Suprapubic skin (tissue), 4 donors: ENCODE measurements at regions not wholly inside any gene's neighbourhood (a gene's known extent, or its start where the extent isn't known, plus 50 kb on each side); places are given as distances from the start of the nearest gene placed in this dataset.
A peak's percentile ranks its signal among the peaks of the same experiment; 100 is the strongest.

Experiments
- DNase-seq, 2 donors: peaks; one replicate each; pipeline ENCODE4 v3.0.0-alpha.2; 2019; ENCODE audit warnings: low spot score in 2 of 2
- H3K27ac ChIP-seq: fragments of 200-600 bp; sonication (generic); one replicate; pipeline ENCODE4 v1.5.1; 2019
- H3K27me3 ChIP-seq: fragments of 200-600 bp; sonication (generic); one replicate; pipeline ENCODE4 v1.5.1; 2019
- H3K36me3 ChIP-seq: fragments of 200-600 bp; sonication (generic); one replicate; pipeline ENCODE4 v1.5.1; 2019
- H3K4me1 ChIP-seq: fragments of 200-600 bp; sonication (generic); one replicate; pipeline ENCODE4 v1.5.1; 2019
- H3K4me3 ChIP-seq: fragments of 200-600 bp; sonication (generic); one replicate; pipeline ENCODE4 v1.5.1; 2019; ENCODE audit warnings: mild to moderate bottlenecking
- H3K9me3 ChIP-seq: fragments of 200-600 bp; sonication (generic); one replicate; pipeline ENCODE4 v1.5.1; 2019
- CTCF ChIP-seq, 2 donors: fragments of 200-600 bp in 1 of 2; fragments of 450-650 bp in 1 of 2; sonication (generic) in 1 of 2; IDR thresholded peaks; one replicate each; pipeline ENCODE4 v1.5.1; 2016 to 2019; ENCODE audit warnings: antibody characterized with exemption in 2 of 2, mild to moderate bottlenecking in 1 of 2, moderate library complexity in 1 of 2
- EP300 ChIP-seq: sonication (generic); formaldehyde crosslinking; IDR thresholded peaks from one replicate; pipeline ENCODE4 v1.6.1; 2017; ENCODE audit warnings: antibody characterized with exemption
- POLR2A ChIP-seq, 2 donors: fragments of 450-650 bp; IDR thresholded peaks; one replicate each; pipeline ENCODE4 v1.6.1; 2017; ENCODE audit warnings: antibody characterized with exemption in 2 of 2, mild to moderate bottlenecking in 2 of 2, moderate library complexity in 2 of 2
- POLR2AphosphoS5 ChIP-seq, 3 donors: sonication (generic); formaldehyde crosslinking; IDR thresholded peaks; one replicate each; pipeline ENCODE4 v1.6.1; 2017; ENCODE audit warnings: antibody characterized with exemption in 3 of 3
- WGBS: methylation state at CpG from one replicate; pipeline ENCODE4 v1.1.5; 2018; 5-methylcytosine and 5-hydroxymethylcytosine counted together

- Histone ChIP-seq H3K4me1 (no peaks in the 10 kb centered on the region), H3K36me3 (no peaks in the 10 kb centered on the region), H3K27ac (no peak overlapping the region), H3K4me3 (no peak overlapping the region), H3K9me3 (peaks cover 4% of the 10 kb centered on the region), H3K27me3 (peaks cover 16% of the 10 kb centered on the region)
- TF ChIP-seq CTCF (IDR thresholded peaks at IDR 0.05) (no peak), POLR2AphosphoS5 (IDR thresholded peaks at IDR 0.05) (no peak), POLR2A (IDR thresholded peaks at IDR 0.05) (no peak), EP300 (no peak)
- WGBS = 55% methylated on average over 6 of the region's 6 CpGs
- no peak for DNase-seq
Observed at GRCh38 chr10:6770846-6771245, 190.8 kb upstream of the PRKCQ start.

GRCh38 chr10:6769704-6770417 lies 189.8 kb upstream of the PRKCQ start:
- H3K27me3 ChIP-seq = peaks cover 7% of the 10 kb centered on the region
- no peak overlapping the region for H3K27ac ChIP-seq
- no peak for DNase-seq
- no peak overlapping the region for H3K4me3 ChIP-seq
- TF ChIP-seq POLR2A (IDR thresholded peaks at IDR 0.05) (no peak), EP300 (no peak), CTCF (IDR thresholded peaks at IDR 0.05) (no peak), POLR2AphosphoS5 (IDR thresholded peaks at IDR 0.05) (no peak)
- no peaks in the 10 kb centered on the region for H3K4me1 ChIP-seq
- WGBS = 84% methylated on average over 6 of the region's 6 CpGs
- H3K9me3 ChIP-seq = peaks cover 4% of the 10 kb centered on the region
- no peaks in the 10 kb centered on the region for H3K36me3 ChIP-seq

- TF ChIP-seq CTCF (IDR thresholded peaks at IDR 0.05) = no peak
- no peak for TF ChIP-seq EP300
- TF ChIP-seq POLR2AphosphoS5 (IDR thresholded peaks at IDR 0.05) = peak in 2 of 3 donors; percentile 45 to 50
- H3K36me3 ChIP-seq = no peaks in the 10 kb centered on the region
- H3K9me3 ChIP-seq = peaks cover 4% of the 10 kb centered on the region
- H3K27ac ChIP-seq = no peak overlapping the region
- 36% methylated on average over 11 of the region's 11 CpGs for WGBS
- H3K4me1 ChIP-seq = no peaks in the 10 kb centered on the region
- no peak overlapping the region for H3K4me3 ChIP-seq
- H3K27me3 ChIP-seq = peaks cover 17% of the 10 kb centered on the region
- DNase-seq = peak in 1 of 2 donors; percentile 64
Observed at GRCh38 chr10:6766131-6766801, 186.2 kb upstream of the PRKCQ start.

- Histone ChIP-seq H3K4me3 (no peak overlapping the region), H3K9me3 (no peaks in the 10 kb centered on the region), H3K4me1 (no peaks in the 10 kb centered on the region), H3K27ac (no peak overlapping the region), H3K36me3 (no peaks in the 10 kb centered on the region), H3K27me3 (peaks cover 32% of the 10 kb centered on the region)
- WGBS = 72% methylated on average over 6 of the region's 6 CpGs
- no peak for DNase-seq
- TF ChIP-seq POLR2AphosphoS5 (IDR thresholded peaks at IDR 0.05) (no peak), CTCF (IDR thresholded peaks at IDR 0.05) (no peak), POLR2A (IDR thresholded peaks at IDR 0.05) (no peak), EP300 (no peak)
Observed at GRCh38 chr10:6763423-6763822, 183.3 kb upstream of the PRKCQ start.

GRCh38 chr10:6763001-6763400 lies 182.9 kb upstream of the PRKCQ start:
- Histone ChIP-seq H3K27ac (no peak overlapping the region), H3K4me1 (no peaks in the 10 kb centered on the region), H3K9me3 (no peaks in the 10 kb centered on the region), H3K27me3 (peaks cover 36% of the 10 kb centered on the region), H3K4me3 (no peak overlapping the region), H3K36me3 (no peaks in the 10 kb centered on the region)
- TF ChIP-seq POLR2AphosphoS5 (IDR thresholded peaks at IDR 0.05) = no peak
- no peak for TF ChIP-seq CTCF (IDR thresholded peaks at IDR 0.05)
- TF ChIP-seq EP300 = no peak
- TF ChIP-seq POLR2A (IDR thresholded peaks at IDR 0.05) = no peak
- DNase-seq = no peak
- WGBS = 62% methylated on average over 5 of the region's 5 CpGs
